OCI-M1 (cell line): ENCODE measurements at regions not wholly inside any gene's neighbourhood (a gene's known extent, or its start where the extent isn't known, plus 50 kb on each side); places are given as distances from the start of the nearest gene placed in this dataset.
A peak's percentile ranks its signal among the peaks of the same experiment; 100 is the strongest.

Source experiments
- DNase-seq: peaks from one replicate; lab custom pipeline; 2025; lab: John Stamatoyannopoulos, UW

DNA sequence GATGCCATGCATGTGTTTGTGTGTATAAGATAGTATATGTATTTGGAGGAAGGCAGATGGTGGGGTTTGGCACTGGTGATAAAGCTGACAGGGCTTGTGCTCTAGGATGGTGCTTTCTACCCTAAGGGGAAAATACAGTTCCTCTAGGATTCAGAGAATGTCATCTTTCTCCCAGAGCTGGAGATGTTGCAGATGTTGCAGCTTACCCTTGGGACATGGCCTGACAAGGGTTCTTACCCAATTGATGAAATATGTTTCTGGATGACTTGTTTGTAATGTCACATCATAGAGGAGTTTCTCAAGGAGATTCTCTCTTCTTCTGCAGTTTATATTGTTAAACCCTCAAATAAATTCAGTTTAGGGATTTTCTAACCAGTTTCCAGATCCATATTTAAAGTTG, 52.5 kb upstream of the PITX2 start:
- DNase-seq, result no peak

DNA sequence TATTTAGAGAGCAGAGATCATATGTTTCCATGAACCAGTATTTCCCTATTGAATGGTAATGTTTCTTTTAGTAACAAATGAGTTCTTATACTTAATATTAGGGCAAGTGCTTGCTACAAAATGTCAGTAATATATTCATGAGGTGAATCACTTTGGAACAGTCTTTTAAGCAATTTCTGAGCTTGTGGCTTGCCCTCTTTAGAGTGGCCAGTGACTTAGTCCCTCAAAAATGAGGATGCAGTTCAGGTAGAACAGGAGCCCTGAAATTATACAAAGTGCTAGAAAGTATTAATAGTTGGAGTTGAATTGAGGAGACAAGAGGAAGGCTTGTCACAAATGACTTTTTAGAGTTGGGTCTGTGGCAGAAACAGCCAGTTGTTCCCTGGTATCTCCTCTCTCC, 53.4 kb upstream of the PITX2 start:
- DNase-seq, result no peak

DNA sequence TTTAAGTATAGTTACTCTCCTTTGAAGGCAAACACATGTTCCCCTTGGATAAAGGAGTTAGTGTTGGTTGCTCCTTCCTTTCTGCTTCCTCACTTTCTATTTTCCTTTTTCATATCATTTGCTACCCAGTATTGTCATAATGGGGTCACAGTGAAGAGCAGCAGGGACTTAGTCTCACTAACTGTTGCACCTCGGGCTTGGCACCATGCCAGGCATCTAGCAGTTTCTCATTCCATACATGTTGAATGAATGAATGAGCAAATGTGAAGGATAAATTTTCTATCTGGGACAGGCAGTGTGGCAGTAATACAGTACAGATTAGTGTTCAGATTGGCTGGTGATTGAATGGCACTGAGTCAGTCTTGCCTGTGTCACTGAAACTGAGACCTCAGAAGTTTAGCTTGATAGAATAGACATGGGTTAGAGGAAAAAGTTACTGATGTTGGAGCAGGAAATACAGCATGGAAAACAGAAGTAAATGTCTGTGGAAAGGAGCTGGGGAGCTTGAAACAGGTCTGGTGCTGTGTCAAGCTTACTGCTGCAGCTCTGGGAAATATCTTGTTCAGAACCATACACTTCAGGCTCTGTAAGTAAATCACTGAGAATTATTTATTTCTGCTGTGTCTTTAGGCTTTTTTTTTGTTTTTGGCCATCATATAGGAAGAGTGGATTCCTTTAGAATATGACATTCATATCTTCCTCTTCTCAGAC, 55.8 kb upstream of the PITX2 start:
- DNase-seq, result no peak

DNA sequence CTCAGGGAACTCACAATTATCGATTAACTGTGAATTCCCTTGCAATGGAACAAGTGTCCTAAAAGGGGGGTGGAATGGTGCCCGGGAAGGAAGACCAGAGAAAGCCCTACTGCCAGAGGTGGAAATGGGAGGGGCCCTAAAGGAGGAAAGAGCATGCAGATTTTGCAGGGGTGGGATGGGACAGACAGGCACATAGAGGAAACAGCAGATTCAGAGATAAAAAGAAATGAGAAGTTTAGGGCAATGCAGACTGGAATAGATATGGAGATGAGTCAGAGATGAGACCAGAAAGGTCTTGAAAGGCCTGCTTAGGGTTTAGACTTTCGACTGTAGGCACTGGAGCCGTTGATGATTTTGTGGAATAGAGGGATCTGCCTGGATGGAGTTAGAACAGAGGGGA, 57.4 kb upstream of the PITX2 start:
- peak; percentile 41 for DNase-seq

DNA sequence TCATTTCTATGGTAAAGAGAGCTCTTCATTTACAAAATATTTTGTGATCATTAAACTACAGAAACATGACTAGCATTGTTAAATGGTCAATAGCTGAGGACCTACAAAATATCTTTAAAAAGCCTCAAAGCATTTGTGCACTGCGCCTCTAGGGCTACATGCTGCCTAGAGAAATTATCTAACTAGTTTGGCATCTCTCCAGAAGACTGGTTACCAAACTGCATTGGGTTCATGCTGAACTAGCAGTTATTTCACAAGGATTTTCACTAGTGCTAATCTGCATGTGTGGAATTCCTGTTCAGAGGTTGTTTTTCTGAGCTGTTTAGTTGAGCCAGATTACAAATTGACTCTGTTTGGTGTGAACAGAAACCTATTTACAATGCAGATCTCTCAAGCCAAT, 58.5 kb upstream of the PITX2 start:
- peak; percentile 6 for DNase-seq

DNA sequence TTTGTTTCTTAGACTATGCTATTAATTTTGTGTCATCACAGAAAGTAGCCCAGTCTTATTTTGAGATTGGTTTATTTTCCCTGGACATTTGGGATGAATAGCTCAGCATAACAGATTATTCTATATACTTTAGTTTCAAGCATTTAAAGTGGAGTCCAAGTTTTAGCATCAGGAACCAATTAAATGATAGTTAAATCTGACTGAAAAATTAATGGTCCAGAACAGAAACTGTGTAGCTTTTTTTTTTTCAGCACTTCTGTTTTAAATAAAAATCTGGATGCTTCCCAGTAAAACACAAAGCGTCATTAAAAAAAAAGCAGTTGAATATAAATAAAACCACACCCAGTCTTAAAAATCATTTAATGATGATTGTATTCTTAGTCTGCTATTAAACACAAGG, 59.4 kb upstream of the PITX2 start:
- DNase-seq, result no peak

DNA sequence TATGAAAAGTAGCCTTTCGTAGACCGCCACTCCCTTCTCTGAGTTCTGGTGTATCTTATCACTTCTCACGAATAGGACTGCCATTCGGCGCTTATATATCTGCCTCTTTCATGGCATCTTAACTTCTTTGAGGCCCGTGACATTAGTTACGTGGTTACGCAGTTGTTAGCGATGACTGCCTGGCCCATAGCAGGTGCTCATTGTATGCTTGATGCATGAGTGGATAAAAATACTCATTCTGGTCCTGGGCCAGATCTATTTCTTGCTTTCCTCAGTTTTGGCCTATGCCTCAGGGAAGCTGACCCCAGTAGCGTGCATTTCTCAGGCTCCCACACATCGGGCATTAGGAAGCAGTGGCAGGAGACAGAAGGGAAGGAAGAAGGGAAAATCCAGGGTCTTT, 60.7 kb upstream of the PITX2 start:
- DNase-seq, result no peak

DNA sequence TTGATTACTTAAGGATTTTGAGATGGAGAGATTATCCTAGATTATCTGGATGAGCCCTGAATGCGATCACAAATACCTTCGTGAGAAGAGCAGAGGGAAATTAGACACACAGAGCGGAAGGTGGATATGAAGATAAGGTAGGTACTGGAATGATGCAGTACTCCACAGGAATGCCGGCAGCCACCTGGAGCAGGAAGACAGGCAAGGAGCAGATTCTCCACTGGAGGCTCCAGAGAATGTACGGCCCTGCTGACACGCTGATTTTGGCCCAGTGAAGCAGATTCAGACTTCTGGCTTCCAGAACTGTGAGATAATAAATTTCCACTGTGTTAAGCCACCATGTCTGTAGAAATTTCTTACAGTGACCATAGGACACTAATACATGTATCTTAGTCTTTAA, 79.4 kb upstream of the PITX2 start:
- DNase-seq, result no peak

DNA sequence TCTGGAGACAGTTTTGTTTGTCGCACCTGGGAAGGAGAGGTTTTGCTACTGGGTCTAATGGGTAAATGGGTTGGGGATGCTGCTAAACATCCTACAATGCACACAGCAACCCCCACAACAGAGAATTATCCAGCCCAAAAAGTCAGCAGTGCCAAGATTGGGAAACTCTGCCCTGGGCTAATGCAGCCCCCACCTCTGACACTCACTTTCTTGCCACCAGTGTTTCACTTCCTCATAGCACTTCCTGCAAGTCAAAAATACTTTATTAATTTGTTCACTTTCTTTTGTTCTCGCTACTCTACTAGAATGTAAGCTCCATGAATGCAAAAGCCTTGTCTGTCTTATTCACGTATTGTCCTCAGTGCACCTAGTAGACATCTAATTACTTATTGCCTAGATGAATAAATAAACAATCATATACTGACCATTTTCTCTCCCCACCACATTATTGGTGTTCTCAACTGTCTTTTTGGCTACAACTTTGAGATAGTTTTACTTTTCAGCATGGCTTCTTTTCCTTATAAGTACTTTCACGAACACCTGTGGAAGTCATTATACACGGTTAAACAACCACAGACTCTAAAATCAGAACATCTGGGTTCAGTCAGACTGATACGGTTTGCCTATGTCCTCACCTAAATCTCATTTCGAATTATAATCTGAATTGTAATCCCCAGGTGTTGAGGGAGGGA, 82.0 kb upstream of the PITX2 start:
- DNase-seq, result no peak

DNA sequence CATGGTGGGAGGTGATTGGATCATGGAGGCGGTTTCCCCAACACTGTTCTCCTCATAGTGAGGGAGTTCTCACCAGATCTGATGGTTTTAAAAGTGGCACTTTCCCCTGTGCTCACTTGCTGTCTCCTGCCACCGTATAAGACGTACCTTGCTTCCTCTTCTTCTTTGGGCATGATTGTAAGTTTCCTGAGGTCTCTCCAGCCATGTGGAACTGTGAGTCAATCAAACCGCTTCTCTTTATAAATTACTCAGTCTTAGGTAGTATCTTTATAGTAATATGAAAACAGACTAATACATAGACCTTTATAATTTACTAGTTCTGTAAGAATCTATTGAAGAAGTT, 82.5 kb upstream of the PITX2 start:
- DNase-seq, result no peak

DNA sequence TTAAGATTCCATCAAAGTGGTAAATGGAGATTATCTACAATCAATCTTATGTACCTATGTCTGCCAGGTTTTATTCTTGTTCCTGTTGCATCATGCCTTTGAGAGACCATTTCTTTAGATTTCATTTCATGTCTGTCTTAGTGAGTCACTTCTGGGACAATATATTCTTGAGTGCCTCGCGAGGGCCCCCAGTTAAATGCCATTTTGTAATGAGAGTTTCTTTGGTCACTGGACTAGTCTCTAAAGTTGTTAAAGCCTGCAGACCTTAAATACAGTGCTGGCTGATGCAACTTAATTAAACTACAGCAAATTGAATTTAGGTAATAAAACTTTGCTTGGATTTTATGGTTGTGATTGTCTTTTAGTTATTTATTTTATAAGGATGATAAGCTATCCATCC, 87.2 kb upstream of the PITX2 start:
- DNase-seq, result no peak

DNA sequence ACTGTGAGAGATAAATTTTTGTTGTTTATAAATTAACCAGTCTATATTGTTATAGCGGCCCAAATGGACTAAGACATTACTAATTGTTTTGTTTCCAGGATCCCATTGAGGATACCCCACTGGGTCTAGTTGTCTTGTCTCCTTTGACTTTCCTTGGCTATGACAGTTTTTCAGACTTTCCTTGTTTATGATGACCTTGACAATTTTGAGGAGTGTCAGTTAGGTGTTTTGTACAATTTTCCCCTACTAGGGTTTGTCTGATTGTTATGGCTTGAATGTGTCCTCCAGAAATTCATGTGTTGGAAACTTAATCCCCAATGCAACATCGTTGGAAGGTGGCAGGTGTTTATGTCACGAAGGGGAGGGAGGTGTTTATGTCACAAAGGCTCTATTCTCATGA, 89.6 kb upstream of the PITX2 start:
- no peak for DNase-seq

DNA sequence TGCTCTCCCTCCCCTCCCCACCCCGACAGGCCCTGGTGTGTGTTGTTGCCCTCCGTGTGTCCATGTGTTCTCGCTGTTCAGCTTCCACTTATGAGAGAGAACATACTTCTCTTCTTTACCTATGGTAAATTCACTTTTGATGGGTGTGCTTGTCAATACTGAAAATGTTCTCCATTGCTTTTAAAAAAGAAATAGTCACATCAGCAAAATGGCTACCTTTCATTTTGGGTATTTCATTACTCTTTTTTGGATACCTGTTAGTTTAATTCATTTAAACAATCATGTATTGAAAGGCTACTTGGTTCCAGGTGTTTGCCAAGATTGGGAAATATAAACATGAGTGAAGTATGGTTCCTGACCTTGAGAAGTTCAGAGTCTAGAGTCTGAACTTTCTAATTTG, 107.4 kb upstream of the PITX2 start:
- no peak for DNase-seq

DNA sequence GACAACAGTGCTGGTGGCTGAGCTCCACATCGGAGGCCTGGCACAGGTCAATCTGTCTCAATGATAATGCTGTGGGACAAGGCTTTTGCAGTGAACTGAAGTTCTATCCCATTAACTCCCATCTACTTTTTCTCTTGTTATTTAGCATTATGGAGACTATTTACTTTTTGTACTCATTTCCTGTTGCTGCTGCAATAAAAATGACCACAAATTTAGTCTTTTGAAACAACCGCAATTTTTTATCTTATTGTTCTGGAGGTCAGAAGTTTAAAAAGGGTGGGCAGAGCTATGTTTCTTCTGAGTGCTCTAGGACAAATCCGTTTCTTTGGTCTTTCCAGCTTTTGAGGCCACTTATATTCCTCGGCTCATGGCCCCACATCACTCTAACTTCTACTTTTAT, 111.0 kb upstream of the PITX2 start:
- no peak for DNase-seq

DNA sequence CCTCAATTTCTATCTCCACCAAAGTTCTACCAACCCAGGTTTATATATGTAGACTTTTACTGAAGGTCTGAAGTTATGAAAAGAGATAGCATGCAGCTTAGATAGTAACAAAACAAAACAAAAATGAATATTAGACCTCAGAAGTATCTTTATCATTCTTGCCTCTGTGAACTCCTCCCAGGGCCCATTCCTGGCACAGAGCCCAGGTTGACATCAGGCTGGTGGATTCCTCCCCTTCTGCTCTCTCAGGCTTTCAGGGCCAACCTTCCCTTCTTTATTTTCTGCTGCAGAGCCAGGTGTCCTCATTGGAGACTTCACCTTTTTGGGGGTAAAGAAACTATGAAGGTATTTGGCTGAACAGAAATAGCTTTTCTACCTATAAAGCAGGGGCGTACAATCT, 112.8 kb upstream of the PITX2 start:
- peak; percentile 41 for DNase-seq

DNA sequence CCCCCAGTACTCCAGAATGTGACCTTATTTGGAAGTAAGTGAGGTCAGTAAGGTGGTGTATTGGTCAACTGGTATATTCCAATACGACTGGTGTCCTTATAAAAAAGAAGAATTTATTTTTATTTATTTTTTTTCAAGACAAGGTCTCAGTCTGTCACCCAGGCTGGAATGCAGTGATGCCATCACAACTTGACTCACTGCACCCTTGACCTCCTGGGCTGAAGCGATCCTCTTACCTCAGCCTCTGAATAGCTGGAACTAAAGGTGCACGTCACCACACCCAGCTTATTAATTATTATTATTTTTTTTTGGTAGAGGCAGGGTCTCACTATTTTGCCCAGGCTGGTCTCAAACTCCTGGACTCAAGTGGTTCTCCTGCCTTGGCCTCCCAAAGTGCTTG, 115.1 kb upstream of the PITX2 start:
- no peak for DNase-seq

DNA sequence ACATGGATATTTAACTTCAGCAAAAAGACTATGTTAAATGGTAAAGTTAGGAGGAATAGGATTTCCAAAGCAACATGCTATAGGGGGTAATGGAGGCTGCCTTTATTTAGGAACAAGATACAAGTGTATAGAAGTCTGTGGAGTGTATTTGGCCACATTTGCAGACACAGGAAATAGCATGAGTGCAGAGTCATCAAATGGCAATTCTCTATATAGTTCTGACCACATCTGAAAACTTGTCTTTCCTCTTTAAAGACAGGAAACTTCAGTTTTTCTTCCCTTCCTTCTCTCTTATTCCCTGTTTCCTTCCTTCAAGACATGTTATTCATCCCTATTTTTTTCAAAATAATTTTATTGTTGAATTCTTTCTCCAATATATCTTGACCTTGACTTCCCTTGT, 119.3 kb upstream of the PITX2 start:
- DNase-seq, result no peak

DNA sequence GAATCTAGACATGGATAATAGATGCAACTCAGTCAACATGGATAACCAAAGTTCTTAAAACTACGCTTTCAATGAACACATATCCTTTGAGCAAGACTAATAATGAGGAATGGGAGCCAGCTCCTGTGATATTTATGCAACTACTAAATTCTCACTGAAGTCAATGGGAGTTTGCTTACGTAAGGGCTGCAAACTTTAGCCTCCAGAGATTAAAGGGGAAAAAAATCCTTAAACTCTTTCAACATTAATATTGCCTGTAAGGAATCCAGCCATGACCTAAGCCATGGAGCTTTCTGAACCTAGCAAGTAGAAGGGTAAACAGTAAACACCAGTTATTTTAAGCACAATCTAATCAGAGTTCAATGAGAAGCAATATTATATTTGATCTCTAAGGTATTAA, 125.2 kb upstream of the PITX2 start:
- DNase-seq, result no peak

DNA sequence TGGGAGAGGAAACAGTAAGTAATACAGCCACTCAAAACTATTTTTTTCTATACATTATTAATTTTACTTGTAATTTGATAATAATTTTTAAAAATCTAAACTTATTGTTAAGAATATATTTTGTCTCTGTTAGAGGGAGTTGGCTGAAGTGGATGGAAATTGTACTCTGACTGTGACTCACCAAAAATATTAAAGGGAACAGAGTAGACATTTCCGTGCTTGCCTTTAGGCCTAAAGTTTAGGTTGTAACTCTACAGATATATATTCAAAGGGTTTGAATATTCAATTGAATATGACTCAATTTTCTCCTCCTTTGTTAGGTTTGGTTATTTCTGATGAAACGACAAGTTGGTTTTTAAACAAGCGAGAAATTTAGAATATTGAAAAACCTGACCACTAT, 128.3 kb upstream of the PITX2 start:
- DNase-seq, result no peak

DNA sequence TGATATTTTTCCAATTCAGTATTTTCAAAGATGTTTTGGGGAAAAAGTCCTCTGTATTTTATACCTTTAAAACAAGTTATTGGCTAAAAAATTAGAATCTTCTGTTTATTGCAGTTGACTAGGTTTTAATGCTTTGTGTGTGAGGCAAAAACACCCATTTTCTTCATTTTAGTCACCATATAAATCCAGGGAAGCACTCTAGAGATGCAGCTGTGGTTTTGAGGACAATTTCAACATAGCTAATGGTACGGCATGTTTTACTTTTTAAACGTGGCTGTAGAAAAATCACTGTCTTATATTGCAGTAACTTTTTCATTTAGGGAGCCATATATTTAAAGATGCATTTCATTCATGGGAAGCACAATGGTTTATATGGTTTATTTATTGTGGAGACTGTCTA, 129.1 kb upstream of the PITX2 start:
- DNase-seq, result no peak

DNA sequence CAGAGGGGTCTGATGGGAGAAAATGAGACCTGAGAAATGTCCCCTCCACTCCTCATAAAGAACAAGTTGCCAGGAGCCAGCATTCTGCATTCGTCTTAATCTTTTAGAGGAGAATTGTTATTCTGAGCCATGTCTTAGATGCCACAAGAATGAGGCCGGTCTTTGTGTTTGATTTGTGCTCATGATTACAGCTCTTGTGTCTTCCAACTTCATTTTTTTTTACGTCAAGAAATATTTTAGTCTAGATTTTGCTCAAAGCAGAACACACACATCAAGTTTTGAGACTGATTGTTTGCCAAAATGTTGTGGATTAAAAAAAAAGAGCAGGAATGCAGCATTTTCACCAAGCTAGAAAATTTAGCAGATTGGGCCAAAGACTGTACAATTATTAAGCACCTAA, 130.6 kb upstream of the PITX2 start:
- DNase-seq, result no peak

DNA sequence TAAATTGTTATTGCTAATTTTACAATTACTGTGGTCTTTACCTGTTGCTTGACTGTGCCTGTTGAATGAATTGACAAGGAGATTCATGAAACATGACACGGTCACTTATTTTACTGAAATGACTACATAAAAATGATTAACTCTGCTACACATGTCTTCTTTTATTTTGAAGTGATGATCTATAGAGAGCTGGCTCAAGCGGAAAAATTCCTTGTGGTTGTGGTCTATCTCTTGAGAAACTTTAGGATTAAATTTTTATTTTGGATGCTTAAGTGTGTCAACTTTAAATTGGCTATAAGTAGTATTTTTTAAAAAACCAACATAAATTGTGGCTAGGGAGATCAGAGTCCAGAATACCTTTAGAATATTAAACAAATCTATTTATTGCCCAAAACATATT, 131.8 kb upstream of the PITX2 start:
- no peak for DNase-seq

DNA sequence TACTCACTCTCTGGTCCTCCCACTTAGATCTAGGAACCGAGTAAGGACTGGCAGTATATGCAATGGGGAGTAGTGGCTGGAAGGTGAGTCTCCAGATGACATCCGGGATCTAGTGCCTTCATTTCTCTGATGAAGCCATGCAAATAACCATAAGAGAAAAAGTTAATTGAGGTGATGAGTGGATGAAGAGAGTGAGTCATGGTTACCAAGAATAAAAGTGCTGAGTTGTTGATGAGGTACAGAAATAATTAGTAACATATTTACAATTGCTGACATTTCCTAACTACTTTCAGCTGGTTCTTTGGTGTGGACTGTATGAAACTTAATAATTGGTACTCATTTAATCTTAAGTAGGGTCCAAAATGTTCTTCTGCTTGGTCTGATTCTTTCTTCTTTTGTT, 146.7 kb upstream of the PITX2 start:
- DNase-seq, result no peak

DNA sequence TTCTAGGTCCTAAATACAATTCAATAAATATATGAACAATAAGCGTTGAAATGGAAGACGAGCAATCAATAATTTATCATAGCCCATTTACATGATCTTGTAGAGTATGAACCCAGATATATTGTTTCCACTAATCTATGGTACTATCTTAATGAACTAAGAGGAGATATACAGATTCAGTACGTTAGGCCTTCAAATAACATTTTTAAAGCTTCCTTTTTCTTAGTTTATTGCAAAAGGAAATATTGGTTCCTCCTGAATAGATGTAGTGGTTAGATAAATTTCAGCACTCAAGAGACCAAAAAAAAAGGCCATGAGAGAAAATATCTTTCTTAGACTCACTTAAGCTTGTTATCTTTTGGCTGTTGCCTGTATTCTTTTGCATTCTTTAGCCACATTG, 147.5 kb upstream of the PITX2 start:
- peak; percentile 5 for DNase-seq
